HCT116 (cell line): ENCODE measurements at regions not wholly inside any gene's neighbourhood (a gene's known extent, or its start where the extent isn't known, plus 50 kb on each side); places are given as distances from the start of the nearest gene placed in this dataset.

Experiments used
- ATAC-seq: fragments of 200-7000 bp; cut with Tn5 transposase; 2 replicates; pipeline ENCODE4 v1.9.1; 2020; ENCODE audit warnings: mild to moderate bottlenecking, moderate library complexity
- BruUV-seq: library from RNA; stranded (reverse); fragments of 400-500 nt; replicated peaks from 2 replicates; lab custom pipeline; 2021; lab: Mats Ljungman, UMichigan
- CTCF ChIA-PET: fragments of 300-600 bp; sonication (Branson Sonifier 250); formaldehyde crosslinking; loops from one replicate; lab custom pipeline; 2021; ENCODE audit warnings: antibody characterized with exemption; lab: Charles Lee
- POLR2A ChIA-PET: fragments of 300-600, 350-600 bp; sonication (Branson Sonifier 250); formaldehyde crosslinking; loops from one replicate; lab custom pipeline; 2021; ENCODE audit warnings: antibody characterized with exemption; lab: Charles Lee
- RAD21 ChIA-PET, 2 experiments: fragments of 300-600 bp; sonication (Branson Sonifier 250); formaldehyde crosslinking; loops; one replicate each; lab custom pipeline; 2023; ENCODE audit warnings: low total read pairs in 2 of 2; ENCODE audit not compliant: uncharacterized antibody in 2 of 2, unreplicated experiment in 2 of 2, low non-redundant PET in 1 of 2; lab: Charles Lee
- DNase-seq: peaks from one replicate; pipeline ENCODE4 v3.0.0-alpha.2; 2010; ENCODE audit warnings: low read depth, low spot score
- H2AFZ ChIP-seq: fragments of 200-600 bp; shearing (Covaris generic), sonication (generic); 2 replicates; pipeline ENCODE4 v1.6.1; 2017; ENCODE audit warnings: low read depth, mixed run types, mixed read lengths, antibody characterized with exemption, low read length; ENCODE audit not compliant: poor library complexity, severe bottlenecking
- H3K27ac ChIP-seq: 2 replicates; pipeline ENCODE4 v1.5.1; 2012; ENCODE audit warnings: low read depth, low read length
- H3K27me3 ChIP-seq: fragments of 200-600 bp; sonication (generic); 2 replicates; pipeline ENCODE4 v1.6.1; 2016; ENCODE audit warnings: mixed run types, low read length, mixed read lengths; ENCODE audit not compliant: insufficient read depth
- H3K36me3 ChIP-seq, 2 experiments: fragments of 200-500 bp in 1 of 2; fragments of 200-600 bp in 1 of 2; sonication (Bioruptor generic) in 1 of 2; sonication (generic) in 1 of 2; 2 replicates each; pipeline versions ENCODE4 v1.5.1 to v1.6.1; 2014 to 2016; ENCODE audit warnings: low read length in 2 of 2, inconsistent platforms in 1 of 2, mixed read lengths in 1 of 2, mixed run types in 1 of 2; ENCODE audit not compliant: insufficient read depth in 2 of 2, control insufficient read depth in 1 of 2
- H3K4me1 ChIP-seq, 2 experiments: fragments of 200-600 bp in 1 of 2; sonication (generic) in 1 of 2; 2 replicates each; pipeline versions ENCODE4 v1.5.1 to v1.6.1; 2012 to 2017; ENCODE audit warnings: low read length in 2 of 2, inconsistent platforms in 1 of 2, mild to moderate bottlenecking in 1 of 2, mixed read lengths in 1 of 2, mixed run types in 1 of 2, moderate library complexity in 1 of 2; ENCODE audit not compliant: insufficient read depth in 2 of 2, control insufficient read depth in 1 of 2
- H3K4me2 ChIP-seq: fragments of 200-600 bp; sonication (generic); 2 replicates; pipeline ENCODE4 v1.6.1; 2017; ENCODE audit warnings: mixed run types, low read length, mixed read lengths
- H3K4me3 ChIP-seq, 2 experiments: fragments of 200-600 bp in 1 of 2; sonication (generic) in 1 of 2; replicated peaks in 1 of 2; 2 replicates each; pipeline ENCODE4 v1.5.1; 2011 to 2016; ENCODE audit warnings: low read length in 2 of 2, control low read depth in 1 of 2, low read depth in 1 of 2, mild to moderate bottlenecking in 1 of 2, mixed read lengths in 1 of 2, mixed run types in 1 of 2
- H3K79me2 ChIP-seq: fragments of 200-600 bp; sonication (generic); 2 replicates; pipeline ENCODE4 v1.6.1; 2017; ENCODE audit warnings: mild to moderate bottlenecking, mixed run types, low read length, moderate library complexity, mixed read lengths; ENCODE audit not compliant: insufficient read depth
- H3K9ac ChIP-seq: fragments of 200-600 bp; sonication (generic); 2 replicates; pipeline ENCODE4 v1.6.1; 2016; ENCODE audit warnings: low read length, mixed read lengths
- H3K9me2 ChIP-seq: fragments of 200-600 bp; sonication (generic), shearing (Covaris generic); 2 replicates; pipeline ENCODE4 v1.6.1; 2017; ENCODE audit warnings: mixed run types, mild to moderate bottlenecking, moderate library complexity; ENCODE audit not compliant: insufficient read depth
- H3K9me3 ChIP-seq, 2 experiments: fragments of 200-500 bp in 1 of 2; fragments of 200-600 bp in 1 of 2; sonication (Bioruptor generic) in 1 of 2; sonication (generic) in 1 of 2; 2 replicates each; pipeline ENCODE4 v1.6.1; 2014 to 2017; ENCODE audit warnings: low read length in 2 of 2, mixed read lengths in 2 of 2, inconsistent platforms in 1 of 2, low read depth in 1 of 2, mild to moderate bottlenecking in 1 of 2, mixed run types in 1 of 2, moderate library complexity in 1 of 2; ENCODE audit not compliant: control insufficient read depth in 1 of 2, insufficient read depth in 1 of 2
- H4K20me1 ChIP-seq: fragments of 200-600 bp; sonication (generic), shearing (Covaris generic); 2 replicates; pipeline ENCODE4 v1.6.1; 2017; ENCODE audit warnings: mixed run types, mild to moderate bottlenecking, moderate library complexity; ENCODE audit not compliant: insufficient read depth
- CBX3 ChIP-seq: IDR thresholded peaks from 2 replicates; pipeline ENCODE4 v1.6.1; 2012; ENCODE audit warnings: low read depth
- CTCF ChIP-seq, 3 experiments: fragments of 200-600 bp in 1 of 3; sonication (generic) in 1 of 3; IDR thresholded peaks in 2 of 3; conservative IDR thresholded peaks in 1 of 3; 2 replicates each; pipeline ENCODE4 v1.5.1; 2012 to 2017; ENCODE audit warnings: low read depth in 2 of 3, low read length in 2 of 3, antibody characterized with exemption in 1 of 3, borderline replicate concordance in 1 of 3, control low read depth in 1 of 3, mild to moderate bottlenecking in 1 of 3, mixed read lengths in 1 of 3, mixed run types in 1 of 3, moderate library complexity in 1 of 3; ENCODE audit not compliant: insufficient read depth in 1 of 3
- EZH2phosphoT487 ChIP-seq: fragments of 200-600 bp; IDR thresholded peaks from 2 replicates; pipeline ENCODE4 v1.6.1; 2018; ENCODE audit warnings: antibody characterized with exemption, borderline replicate concordance
- RAD21 ChIP-seq: IDR thresholded peaks from 2 replicates; pipeline ENCODE4 v1.6.1; 2012; ENCODE audit warnings: low read depth, mild to moderate bottlenecking
- intact Hi-C: fragments of 100-400 bp; cut with micrococcal nuclease; formaldehyde crosslinking; loops from 2 replicates; pipeline ENCODE4 v1.10.0; 2022

DNA sequence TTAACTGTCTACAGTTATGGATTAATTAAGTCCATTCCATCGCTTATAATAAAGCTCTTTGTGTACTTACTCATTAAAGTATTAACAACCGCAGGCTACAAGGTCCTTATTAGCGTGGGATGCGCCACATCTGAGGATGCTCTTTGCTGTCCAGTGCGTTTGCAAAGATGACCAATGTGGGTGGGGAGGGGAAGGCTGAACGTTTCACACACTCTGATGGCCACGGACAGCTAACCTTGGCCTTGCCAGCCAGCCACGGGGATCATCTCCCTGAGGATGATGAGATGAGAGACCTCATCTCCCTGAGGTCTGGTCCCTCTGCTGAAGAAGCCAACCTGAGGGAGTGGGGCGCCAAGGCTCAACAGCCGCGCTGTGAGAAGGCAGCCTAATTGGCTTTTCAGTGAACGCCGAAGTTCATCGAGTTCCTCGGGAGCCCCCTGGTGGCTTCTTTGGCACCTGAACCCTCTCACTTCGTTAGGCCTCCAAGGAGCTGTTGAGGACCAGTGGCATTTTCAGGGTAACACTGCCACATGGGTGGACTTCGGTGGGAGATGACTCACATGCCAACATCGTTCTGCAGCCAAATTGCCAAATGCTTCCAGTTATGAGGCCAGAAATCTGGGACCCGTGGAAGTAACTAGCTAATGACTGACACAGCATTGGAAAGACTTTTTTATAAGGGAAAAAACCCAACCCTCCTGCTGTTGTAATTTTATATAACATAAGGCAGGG, 69.3 kb upstream of the SEC11C start:
- ChIA-PET CTCF (interaction anchor here (0.6 to 4.2 kb wide), 16 partner anchors 10 to 333 kb away, joined by 3 to 75 read pairs (median 4); partner anchors contain the start of genes LMAN1 and SEC11C), RAD21 (interaction anchor here (1.0 to 1.7 kb wide), 5 partner anchors 288 to 302 kb away, joined by 3 to 15 read pairs (median 4); no protein-coding TSS in a partner anchor), POLR2A (interaction anchor here (0.9 to 1.0 kb wide), 2 partner anchors 301 to 302 kb away, joined by 3 to 5 read pairs; no protein-coding TSS in a partner anchor)
- no peaks in the 10 kb centered on the region for H4K20me1 ChIP-seq
- ATAC-seq: peak; percentile 96
- intact Hi-C loops: loop anchor here (1.0 kb wide), 2 partner anchors 289 to 302 kb away; no protein-coding TSS in a partner anchor
- H2AFZ ChIP-seq: peak overlapping the region; percentile 85
- TF ChIP-seq CBX3 (0 out of 2 replicates have a peak, but pooled peaks have one; percentile 14), CTCF (IDR thresholded peaks at IDR 0.05 in 2 of 3, conservative IDR thresholded peaks at IDR 0.05 in 1 of 3; ENCODE audit: borderline replicate concordance in 1 of 3, insufficient read depth in 1 of 3, low read depth in 2 of 3, low read length in 2 of 3) (peak; percentile 79 to 90 (median 86)), EZH2phosphoT487 (no peak), RAD21 (peak; percentile 79)
- DNase-seq: peak; percentile 77
- H3K4me1 ChIP-seq: no peaks in the 10 kb centered on the region
- no peak overlapping the region for H3K27ac ChIP-seq
- no peaks in the 10 kb centered on the region for H3K27me3 ChIP-seq
- H3K9me3 ChIP-seq: no peaks in the 10 kb centered on the region
- no peaks in the 10 kb centered on the region for H3K36me3 ChIP-seq
- H3K79me2 ChIP-seq: no peaks in the 10 kb centered on the region
- no peaks in the 10 kb centered on the region for H3K9me2 ChIP-seq
- H3K4me2 ChIP-seq: peak overlapping the region; percentile 29; the same call in 1 of the 2 replicates
- BruUV-seq: no TSS peak
- no peak overlapping the region for H3K9ac ChIP-seq
- no peak overlapping the region for H3K4me3 ChIP-seq
